Stomach (tissue), 8 donors: ENCODE measurements at regions not wholly inside any gene's neighbourhood (a gene's known extent, or its start where the extent isn't known, plus 50 kb on each side); places are given as distances from the start of the nearest gene placed in this dataset.

Source experiments
- DNase-seq, 2 donors: peaks; one replicate each; pipeline versions ENCODE4 v3.0.0 to v3.0.0-alpha.2; 2013 to 2019
- H3K27ac ChIP-seq, 5 donors: fragments of 200-600 bp in 4 of 5; sonication (generic) in 4 of 5; one replicate each; pipeline ENCODE4 v1.5.1; 2013 to 2019; ENCODE audit warnings: mild to moderate bottlenecking in 1 of 5, moderate library complexity in 1 of 5
- H3K27me3 ChIP-seq, 3 donors: fragments of 200-600 bp; sonication (generic); one replicate each; pipeline ENCODE4 v1.5.1; 2017 to 2019; ENCODE audit warnings: mixed run types in 1 of 3
- H3K36me3 ChIP-seq, 4 donors: fragments of 200-600 bp; sonication (generic); 1 replicate in 3 of 4; 2 replicates in 1 of 4; pipeline ENCODE4 v1.5.1; 2016 to 2019
- H3K4me1 ChIP-seq, 4 donors: fragments of 200-600 bp; sonication (generic); one replicate each; pipeline ENCODE4 v1.5.1; 2016 to 2019
- H3K4me3 ChIP-seq, 4 donors: fragments of 200-600 bp; sonication (generic) in 3 of 4; one replicate each; pipeline ENCODE4 v1.5.1; 2016 to 2019; ENCODE audit warnings: mild to moderate bottlenecking in 1 of 4
- H3K9me3 ChIP-seq, 4 donors: fragments of 200-600 bp; sonication (generic); one replicate each; pipeline ENCODE4 v1.5.1; 2016 to 2019
- EP300 ChIP-seq: sonication (generic); formaldehyde crosslinking; IDR thresholded peaks from one replicate; pipeline ENCODE4 v1.6.1; 2017; ENCODE audit warnings: antibody characterized with exemption
- POLR2A ChIP-seq, 4 donors: fragments of 450-650 bp; IDR thresholded peaks; one replicate each; pipeline ENCODE4 v1.6.1; 2016; ENCODE audit warnings: antibody characterized with exemption in 4 of 4, control low read depth in 2 of 4, mild to moderate bottlenecking in 1 of 4, moderate library complexity in 1 of 4
- POLR2AphosphoS5 ChIP-seq, 3 donors: sonication (generic); formaldehyde crosslinking; IDR thresholded peaks; one replicate each; pipeline ENCODE4 v1.6.1; 2016; ENCODE audit warnings: antibody characterized with exemption in 3 of 3
- WGBS, 5 donors: extraction: QIAGEN DNeasy Blood & Tissue Kit in 3 of 5; methylation state at CpG; one replicate each; pipeline versions ENCODE4 v1.1.5 to v1.1.7; 2013 to 2018; 5-methylcytosine and 5-hydroxymethylcytosine counted together
- intact Hi-C: fragments of 100-400 bp; cut with DNase I; formaldehyde crosslinking; loops from one replicate; pipeline ENCODE4 v1.15.1; 2023; ENCODE audit warnings: low total_unique reads
- TF ChIP-seq, protein P1 (sequence below), 7 experiments: fragments of 450-650 bp in 4 of 7; fragments of 200-600 bp in 3 of 7; sonication (generic) in 3 of 7; IDR thresholded peaks; one replicate each; pipeline ENCODE4 v1.5.1; 2016 to 2019; ENCODE audit warnings: antibody characterized with exemption in 7 of 7, control low read depth in 2 of 7, mild to moderate bottlenecking in 1 of 7
- donor health status: healthy with polysubstance abuse.
- donor health status: Bipolar disorder and iron deficiency.
- donor health status: healthy.

DNA sequence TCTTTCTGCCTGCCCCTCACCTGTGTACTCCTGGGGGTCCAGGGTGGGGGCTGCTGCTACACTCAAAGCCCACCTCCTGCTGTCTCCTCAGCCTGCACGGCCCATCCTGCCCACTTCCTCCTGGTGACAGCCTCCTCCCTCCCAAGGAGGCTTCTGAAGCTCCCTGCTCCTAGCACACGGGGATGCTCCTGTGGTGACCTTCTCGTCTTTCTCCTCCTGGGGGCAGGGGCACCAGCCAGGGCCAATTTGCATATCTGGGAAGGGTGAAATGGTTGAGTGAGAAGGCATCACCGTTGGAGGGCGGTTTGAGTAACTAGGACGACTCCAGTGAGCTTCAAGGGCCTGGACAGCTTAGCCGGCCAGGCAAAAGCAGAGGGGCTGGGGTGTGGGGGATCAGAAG is 51.9 kb upstream of the COL5A1 start:
- TF ChIP-seq POLR2A (IDR thresholded peaks at IDR 0.05) = no peak
- TF ChIP-seq POLR2AphosphoS5 (IDR thresholded peaks at IDR 0.05) = no peak
- TF ChIP-seq, protein P1, sequence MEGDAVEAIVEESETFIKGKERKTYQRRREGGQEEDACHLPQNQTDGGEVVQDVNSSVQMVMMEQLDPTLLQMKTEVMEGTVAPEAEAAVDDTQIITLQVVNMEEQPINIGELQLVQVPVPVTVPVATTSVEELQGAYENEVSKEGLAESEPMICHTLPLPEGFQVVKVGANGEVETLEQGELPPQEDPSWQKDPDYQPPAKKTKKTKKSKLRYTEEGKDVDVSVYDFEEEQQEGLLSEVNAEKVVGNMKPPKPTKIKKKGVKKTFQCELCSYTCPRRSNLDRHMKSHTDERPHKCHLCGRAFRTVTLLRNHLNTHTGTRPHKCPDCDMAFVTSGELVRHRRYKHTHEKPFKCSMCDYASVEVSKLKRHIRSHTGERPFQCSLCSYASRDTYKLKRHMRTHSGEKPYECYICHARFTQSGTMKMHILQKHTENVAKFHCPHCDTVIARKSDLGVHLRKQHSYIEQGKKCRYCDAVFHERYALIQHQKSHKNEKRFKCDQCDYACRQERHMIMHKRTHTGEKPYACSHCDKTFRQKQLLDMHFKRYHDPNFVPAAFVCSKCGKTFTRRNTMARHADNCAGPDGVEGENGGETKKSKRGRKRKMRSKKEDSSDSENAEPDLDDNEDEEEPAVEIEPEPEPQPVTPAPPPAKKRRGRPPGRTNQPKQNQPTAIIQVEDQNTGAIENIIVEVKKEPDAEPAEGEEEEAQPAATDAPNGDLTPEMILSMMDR (IDR thresholded peaks at IDR 0.05) = no peak
- TF ChIP-seq EP300 = no peak
- peaks cover 0 to 60% (median 5%) of the 10 kb centered on the region in 3 donors for H3K27me3 ChIP-seq
- no peaks in the 10 kb centered on the region for H3K9me3 ChIP-seq
- intact Hi-C loops = no loop called here
- H3K4me1 ChIP-seq = no peaks in the 10 kb centered on the region
- WGBS, 5 donors = 43 to 74% (median 59%) methylated on average over 7 of the region's 7 CpGs
- H3K4me3 ChIP-seq = no peak overlapping the region
- no peak overlapping the region for H3K27ac ChIP-seq
- H3K36me3 ChIP-seq = no peaks in the 10 kb centered on the region
- DNase-seq = no peak

DNA sequence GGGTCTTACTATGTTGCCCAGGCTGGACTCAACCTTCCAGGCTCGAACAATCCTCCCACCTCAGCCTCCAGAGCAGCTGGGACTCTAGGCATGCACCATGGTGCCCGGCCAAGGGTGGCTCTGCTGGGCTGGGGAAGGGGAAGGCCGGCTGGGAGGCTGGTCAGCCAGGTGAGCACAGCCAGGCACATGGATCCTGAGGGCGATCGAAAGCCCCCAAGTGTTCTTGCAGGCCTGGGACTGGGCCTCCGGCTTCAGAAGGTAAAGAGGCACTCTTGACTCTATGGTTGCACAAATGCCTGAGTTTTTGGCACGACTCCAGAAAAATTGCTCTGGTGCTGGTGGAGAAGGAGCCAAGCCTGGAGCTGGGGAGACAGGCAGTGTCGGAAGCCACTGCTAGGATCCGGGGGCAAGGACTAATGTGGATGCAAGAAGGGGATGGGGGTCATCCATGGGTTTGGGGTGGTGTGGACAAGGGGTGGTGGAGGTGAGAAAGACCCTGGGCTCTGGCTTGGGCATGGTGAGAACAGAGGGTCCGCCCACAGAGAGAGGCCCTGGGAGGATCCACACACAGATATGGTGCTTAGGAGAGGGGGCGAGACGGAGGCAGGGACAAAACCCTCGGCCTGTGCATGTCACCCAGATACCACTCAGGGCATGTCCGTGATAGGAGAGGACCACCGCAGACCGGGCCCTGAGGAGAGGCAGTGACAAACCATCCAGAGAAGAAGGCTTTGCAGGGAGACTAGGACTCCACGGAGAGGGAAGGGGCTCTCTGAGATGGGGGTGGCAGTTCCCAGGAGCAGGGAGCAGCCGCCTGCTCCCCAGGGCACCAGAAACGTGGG is 51.1 kb upstream of the COL5A1 start:
- Histone ChIP-seq H3K27ac (no peak overlapping the region), H3K4me3 (no peak overlapping the region), H3K36me3 (no peaks in the 10 kb centered on the region), H3K4me1 (no peaks in the 10 kb centered on the region), H3K27me3 (peaks cover 0 to 55% (median 5%) of the 10 kb centered on the region in 3 donors), H3K9me3 (no peaks in the 10 kb centered on the region)
- intact Hi-C loops = no loop called here
- TF ChIP-seq EP300 (no peak), POLR2AphosphoS5 (IDR thresholded peaks at IDR 0.05) (no peak)
- TF ChIP-seq, protein P1 (IDR thresholded peaks at IDR 0.05) = no peak
- WGBS, 5 donors = 72 to 80% (median 78%) methylated on average over 17 to 19 of the region's 19 CpGs
- no peak for DNase-seq

DNA sequence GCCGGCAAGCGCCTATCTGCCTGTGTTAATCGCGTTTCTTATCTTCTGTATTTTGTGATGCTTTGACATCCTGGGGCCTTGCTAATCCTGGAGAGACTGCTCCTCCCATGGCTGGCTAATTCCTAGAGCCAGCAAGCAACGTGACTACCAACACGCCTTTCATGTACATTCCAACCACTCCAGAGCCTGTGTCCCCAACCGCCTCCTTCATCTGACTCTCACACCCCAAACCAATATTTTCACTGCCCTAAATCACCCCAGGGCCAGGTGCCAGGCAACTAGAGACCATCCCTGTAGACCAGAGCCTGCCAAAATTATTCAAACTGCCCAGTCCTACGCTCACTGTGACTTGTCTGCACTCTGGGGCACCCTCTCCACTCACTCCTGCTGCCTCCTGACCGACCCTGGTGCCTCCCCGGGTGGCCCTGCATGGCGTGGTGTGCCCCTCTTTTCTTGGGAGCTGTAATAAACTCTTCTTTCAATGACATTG is 50.5 kb upstream of the COL5A1 start:
- Histone ChIP-seq H3K4me3 (no peak overlapping the region), H3K27me3 (peaks cover 0 to 48% (median 3%) of the 10 kb centered on the region in 3 donors), H3K27ac (no peak overlapping the region), H3K4me1 (no peaks in the 10 kb centered on the region), H3K9me3 (no peaks in the 10 kb centered on the region), H3K36me3 (no peaks in the 10 kb centered on the region)
- TF ChIP-seq POLR2AphosphoS5 (IDR thresholded peaks at IDR 0.05) (no peak), EP300 (no peak), POLR2A (IDR thresholded peaks at IDR 0.05) (no peak)
- TF ChIP-seq, protein P1 (IDR thresholded peaks at IDR 0.05) = no peak
- intact Hi-C loops = no loop called here
- whole genome bisulfite sequencing, 5 donors = 58 to 72% (median 62%) methylated on average over 7 to 11 of the region's 11 CpGs
- no peak for DNase-seq

DNA sequence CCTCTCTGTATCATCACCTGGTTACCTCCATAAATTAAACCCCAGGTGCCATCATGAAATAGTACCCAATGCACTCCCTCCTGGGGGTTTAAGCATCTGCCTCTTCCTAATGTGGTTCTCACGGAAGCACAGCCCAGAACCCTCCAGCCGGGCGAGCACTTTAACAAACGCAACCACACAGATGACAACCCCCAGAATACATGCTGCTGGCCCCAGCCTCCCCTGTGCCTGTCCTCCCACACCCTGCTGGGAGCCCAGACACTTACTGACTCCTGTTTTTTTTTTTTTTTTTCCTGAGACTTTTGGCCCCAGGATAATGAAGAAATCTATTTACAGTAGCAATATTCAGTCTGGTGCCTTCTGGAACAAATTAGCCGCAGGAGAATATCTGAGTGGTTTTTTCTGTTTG is 50.0 kb upstream of the COL5A1 start:
- Histone ChIP-seq H3K27me3 (peaks cover 0 to 44% (median 0%) of the 10 kb centered on the region in 3 donors), H3K27ac (peak overlapping the region in 2 of 5 donors; percentile 14 to 30)
- intact Hi-C loops = no loop called here

More for the DNA sequence above, 50.0 kb upstream of the COL5A1 start:
- TF ChIP-seq POLR2AphosphoS5 (IDR thresholded peaks at IDR 0.05) (no peak), EP300 (no peak)
- no peak for DNase-seq
- Histone ChIP-seq H3K36me3 (no peaks in the 10 kb centered on the region), H3K9me3 (no peaks in the 10 kb centered on the region), H3K4me3 (no peak overlapping the region), H3K4me1 (no peaks in the 10 kb centered on the region)
- 62 to 91% (median 79%) methylated on average over 5 of the region's 5 CpGs for WGBS, 5 donors
